ENCODE measurements at regions not wholly inside any gene's neighbourhood (a gene's known extent, or its start where the extent isn't known, plus 50 kb on each side); places are given as distances from the start of the nearest gene placed in this dataset.
"Not testable (repeated sequence)": the region's sequence is repeated elsewhere in the genome, so short reads cannot be mapped to it uniquely, and the experiment has no call there.

GRCh38 chr2:89766141-89766990 is 1074.9 kb downstream of the RPIA start:
- RAD21 ChIA-PET (ENCODE audit: unreplicated experiment); H3K4me1 ChIP-seq (ENCODE audit: control insufficient read depth, insufficient read depth, low read length); H3K27ac ChIP-seq (ENCODE audit: control insufficient read depth, insufficient read depth); H4K20me1 ChIP-seq (ENCODE audit: control insufficient read depth, insufficient read depth); FAIRE-seq; SMC1A ChIA-PET (ENCODE audit: uncharacterized antibody, unreplicated experiment); H3K27me3 ChIP-seq (replicated peaks in 1 of 2; ENCODE audit: control insufficient read depth in 2 of 2, insufficient read depth in 2 of 2, low read length in 1 of 2); H3K79me2 ChIP-seq (ENCODE audit: control insufficient read depth, insufficient read depth, low read length); intact Hi-C loops (cut with micrococcal nuclease; ENCODE audit: unreplicated experiment); H3K4me3 ChIP-seq; POLR2A ChIA-PET; H3K36me3 ChIP-seq (ENCODE audit: control insufficient read depth in 2 of 2, insufficient read depth in 2 of 2, low read length in 1 of 2); ATAC-seq; H2AFZ ChIP-seq (ENCODE audit: control insufficient read depth, low read depth, low read length); BruUV-seq (replicated peaks); H3K9ac ChIP-seq (ENCODE audit: control insufficient read depth, insufficient read depth, low read length); CTCF ChIA-PET; H3K9me3 ChIP-seq (replicated peaks; ENCODE audit: control insufficient read depth, insufficient read depth, low read length); in situ Hi-C loops (cut with MboI); H3K4me2 ChIP-seq (ENCODE audit: control insufficient read depth, insufficient read depth); DNase-seq (ENCODE audit: low read depth, low spot score): not testable (repeated sequence)
- WGBS (ENCODE audit: insufficient coverage, insufficient replicate concordance, low lambda C conversion rate, missing lambda C conversion rate), result 34% methylated on average over 19 of the region's 19 CpGs

- CTCF ChIA-PET; H3K9me3 ChIP-seq (replicated peaks; ENCODE audit: control insufficient read depth, insufficient read depth, low read length); ATAC-seq; H3K36me3 ChIP-seq (ENCODE audit: control insufficient read depth in 2 of 2, insufficient read depth in 2 of 2, low read length in 1 of 2); H3K4me2 ChIP-seq (ENCODE audit: control insufficient read depth, insufficient read depth); H4K20me1 ChIP-seq (ENCODE audit: control insufficient read depth, insufficient read depth); H3K27me3 ChIP-seq (replicated peaks in 1 of 2; ENCODE audit: control insufficient read depth in 2 of 2, insufficient read depth in 2 of 2, low read length in 1 of 2); H3K4me3 ChIP-seq; H3K4me1 ChIP-seq (ENCODE audit: control insufficient read depth, insufficient read depth, low read length); in situ Hi-C loops (cut with MboI); intact Hi-C loops (cut with micrococcal nuclease; ENCODE audit: unreplicated experiment); DNase-seq (ENCODE audit: low read depth, low spot score); H2AFZ ChIP-seq (ENCODE audit: control insufficient read depth, low read depth, low read length); H3K9ac ChIP-seq (ENCODE audit: control insufficient read depth, insufficient read depth, low read length); H3K79me2 ChIP-seq (ENCODE audit: control insufficient read depth, insufficient read depth, low read length); POLR2A ChIA-PET; RAD21 ChIA-PET (ENCODE audit: unreplicated experiment); SMC1A ChIA-PET (ENCODE audit: uncharacterized antibody, unreplicated experiment); FAIRE-seq; BruUV-seq (replicated peaks); H3K27ac ChIP-seq (ENCODE audit: control insufficient read depth, insufficient read depth): not testable (repeated sequence)
- 39% methylated on average over 7 of the region's 7 CpGs for WGBS (ENCODE audit: insufficient coverage, insufficient replicate concordance, low lambda C conversion rate, missing lambda C conversion rate)
Measured at GRCh38 chr2:89767058-89767457, 1075.6 kb downstream of the RPIA start.

Data from GM12878 (cell line).